SK-N-SH (cell line): ENCODE measurements at regions not wholly inside any gene's neighbourhood (a gene's known extent, or its start where the extent isn't known, plus 50 kb on each side); places are given as distances from the start of the nearest gene placed in this dataset.

Source experiments
- CTCF ChIA-PET: fragments of 300-600, 350-600 bp; formaldehyde crosslinking; extraction: SDS; loops from one replicate; lab custom pipeline; 2021; lab: Yijun Ruan, JAX
- POLR2A ChIA-PET: fragments of 350-600 bp; sonication (Branson Sonifier 250); formaldehyde crosslinking; extraction: SDS; loops from one replicate; lab custom pipeline; 2020; ENCODE audit warnings: antibody characterized with exemption, inconsistent platforms; lab: Yijun Ruan, JAX
- DNase-seq: peaks from one replicate; pipeline ENCODE4 v3.0.0; 2012
- H2AFZ ChIP-seq: fragments of 200-600 bp; sonication (generic); 2 replicates; pipeline ENCODE4 v1.8.1; 2016; ENCODE audit warnings: antibody characterized with exemption, mild to moderate bottlenecking, low read depth
- H3F3A ChIP-seq: fragments of 200-600 bp; sonication (generic); replicated peaks from 2 replicates; pipeline ENCODE3; 2016; ENCODE audit warnings: antibody characterized with exemption, mild to moderate bottlenecking; ENCODE audit not compliant: insufficient read depth
- H3K27ac ChIP-seq, 2 experiments: fragments of 200-500 bp in 1 of 2; fragments of 200-600 bp in 1 of 2; sonication (Bioruptor generic) in 1 of 2; sonication (generic), shearing (Covaris generic) in 1 of 2; 2 replicates each; pipeline versions ENCODE4 v1.5.1 to v1.6.1; 2014 to 2016; ENCODE audit warnings: low read depth in 2 of 2, inconsistent platforms in 1 of 2, low read length in 1 of 2, mild to moderate bottlenecking in 1 of 2, mixed read lengths in 1 of 2
- H3K27me3 ChIP-seq: fragments of 200-600 bp; sonication (generic), shearing (Covaris generic); 2 replicates; pipeline ENCODE4 v1.6.1; 2016; ENCODE audit warnings: mixed run types; ENCODE audit not compliant: insufficient read depth
- H3K36me3 ChIP-seq, 2 experiments: fragments of 200-500 bp in 1 of 2; fragments of 200-600 bp in 1 of 2; sonication (Bioruptor generic) in 1 of 2; sonication (generic) in 1 of 2; replicated peaks in 1 of 2; 2 replicates each; pipeline versions ENCODE3 to v1.5.1; 2014 to 2016; ENCODE audit warnings: low read length in 1 of 2, mild to moderate bottlenecking in 1 of 2; ENCODE audit not compliant: insufficient read depth in 2 of 2, control insufficient read depth in 1 of 2
- H3K4me1 ChIP-seq, 2 experiments: fragments of 200-500 bp in 1 of 2; fragments of 200-600 bp in 1 of 2; sonication (Bioruptor generic) in 1 of 2; sonication (generic), shearing (Covaris generic) in 1 of 2; 2 replicates each; pipeline versions ENCODE4 v1.5.1 to v1.6.1; 2014 to 2016; ENCODE audit warnings: low read depth in 1 of 2, low read length in 1 of 2, mixed run types in 1 of 2; ENCODE audit not compliant: insufficient read depth in 2 of 2, control insufficient read depth in 1 of 2
- H3K4me2 ChIP-seq: fragments of 200-600 bp; sonication (generic), shearing (Covaris generic); 2 replicates; pipeline ENCODE4 v1.6.1; 2017; ENCODE audit warnings: mixed run types
- H3K4me3 ChIP-seq, 2 experiments: fragments of 200-500 bp in 1 of 2; fragments of 200-600 bp in 1 of 2; sonication (Bioruptor generic) in 1 of 2; sonication (generic), shearing (Covaris generic) in 1 of 2; 2 replicates each; pipeline versions ENCODE4 v1.5.1 to v1.8.1; 2014 to 2016; ENCODE audit warnings: low read depth in 2 of 2, inconsistent platforms in 1 of 2, low read length in 1 of 2, mild to moderate bottlenecking in 1 of 2, mixed read lengths in 1 of 2, moderate library complexity in 1 of 2
- H3K79me2 ChIP-seq: fragments of 200-600 bp; sonication (generic); 2 replicates; pipeline ENCODE4 v1.8.1; 2017; ENCODE audit warnings: mild to moderate bottlenecking; ENCODE audit not compliant: insufficient read depth
- H3K9ac ChIP-seq: fragments of 200-600 bp; sonication (generic); 2 replicates; pipeline ENCODE4 v1.6.1; 2017; ENCODE audit warnings: mixed run types
- H3K9me2 ChIP-seq: fragments of 200-600 bp; sonication (generic); 2 replicates; pipeline ENCODE4 v1.6.1; 2017; ENCODE audit warnings: mixed run types
- H3K9me3 ChIP-seq: fragments of 200-600 bp; sonication (generic); 2 replicates; pipeline ENCODE4 v1.6.1; 2017; ENCODE audit warnings: mixed run types, mild to moderate bottlenecking, moderate library complexity
- H4K20me1 ChIP-seq: fragments of 200-600 bp; sonication (generic); 2 replicates; pipeline ENCODE4 v1.6.1; 2017; ENCODE audit warnings: mild to moderate bottlenecking, mixed run types; ENCODE audit not compliant: insufficient read depth
- CTCF ChIP-seq: fragments of 200-600 bp; sonication (generic); IDR thresholded peaks from 2 replicates; pipeline ENCODE4 v1.6.1; 2017; ENCODE audit warnings: antibody characterized with exemption, mild to moderate bottlenecking, moderate library complexity
- FOXJ3 ChIP-seq: sonication (generic); formaldehyde crosslinking; IDR thresholded peaks from 2 replicates; pipeline ENCODE4 v1.5.1; 2020; ENCODE audit warnings: mild to moderate bottlenecking, missing genetic modification reagents
- GATA2 ChIP-seq: sonication (generic); formaldehyde crosslinking; IDR thresholded peaks from 2 replicates; pipeline ENCODE4 v1.5.0; 2020; ENCODE audit warnings: mild to moderate bottlenecking, missing genetic modification reagents
- IRF3 ChIP-seq: fragments of 150-350 bp; IDR thresholded peaks from 2 replicates; pipeline ENCODE4 v1.6.1; 2016; ENCODE audit warnings: mild to moderate bottlenecking, low read depth, low read length
- JUND ChIP-seq: IDR thresholded peaks from 2 replicates; pipeline ENCODE4 v1.4.0; 2012
- PBX3 ChIP-seq: IDR thresholded peaks from 2 replicates; pipeline ENCODE4; 2012
- RCOR1 ChIP-seq: fragments of 150-350 bp; IDR thresholded peaks from 2 replicates; pipeline ENCODE4 v1.6.1; 2017; ENCODE audit warnings: antibody characterized with exemption, low read length
- REST ChIP-seq: IDR thresholded peaks from 2 replicates; pipeline ENCODE4 v1.6.1; 2012; ENCODE audit warnings: mild to moderate bottlenecking, low read depth, low read length, moderate library complexity
- RXRA ChIP-seq: IDR thresholded peaks from 2 replicates; pipeline ENCODE4 v1.4.0; 2012; ENCODE audit warnings: low read depth, mild to moderate bottlenecking, borderline replicate concordance
- SMC3 ChIP-seq: IDR thresholded peaks from 2 replicates; pipeline ENCODE4 v1.6.1; 2012; ENCODE audit warnings: low read depth, low read length, improper control_type of control experiment
- TAF1 ChIP-seq: IDR thresholded peaks from 2 replicates; pipeline ENCODE4 v1.6.1; 2012; ENCODE audit warnings: low read depth, mild to moderate bottlenecking, low read length, moderate library complexity, borderline replicate concordance
- TEAD4 ChIP-seq: IDR thresholded peaks from 2 replicates; pipeline ENCODE4 v1.4.0; 2012; ENCODE audit warnings: mild to moderate bottlenecking, borderline replicate concordance; ENCODE audit not compliant: insufficient read depth
- USF2 ChIP-seq: fragments of 150-350 bp; IDR thresholded peaks from 2 replicates; pipeline ENCODE4 v1.6.1; 2017; ENCODE audit warnings: antibody characterized with exemption, low read length, low read depth, borderline replicate concordance
- ZBTB33 ChIP-seq: IDR thresholded peaks from 2 replicates; pipeline ENCODE4 v1.4.0; 2012; ENCODE audit warnings: low read depth, borderline replicate concordance
- WGBS: methylation state at CpG from one replicate; pipeline ENCODE4 v1.1.6; 2017; ENCODE audit warnings: low lambda C conversion rate; 5-methylcytosine and 5-hydroxymethylcytosine counted together

GRCh38 chr3:135449046-135449445 lies 516.5 kb upstream of the PPP2R3A start:
- Histone ChIP-seq H3K36me3 (no peaks in the 10 kb centered on the region), H3K4me1 (no peaks in the 10 kb centered on the region), H3K4me2 (no peak overlapping the region), H3K4me3 (no peak overlapping the region), H3K9ac (no peak overlapping the region), H3K79me2 (no peaks in the 10 kb centered on the region), H4K20me1 (no peaks in the 10 kb centered on the region), H3F3A (no peaks in the 10 kb centered on the region), H2AFZ (no peak overlapping the region), H3K27ac (no peak overlapping the region), H3K9me2 (no peaks in the 10 kb centered on the region), H3K9me3 (no peaks in the 10 kb centered on the region), H3K27me3 (no peaks in the 10 kb centered on the region)
- TF ChIP-seq RXRA (no peak), IRF3 (no peak), REST (no peak), TEAD4 (no peak), FOXJ3 (CRISPR knock-in tag) (no peak), JUND (no peak), USF2 (no peak), RCOR1 (no peak), CTCF (no peak), GATA2 (CRISPR knock-in tag) (no peak), ZBTB33 (no peak), PBX3 (no peak), TAF1 (no peak), SMC3 (no peak)
- no peak for DNase-seq
- ChIA-PET CTCF (no interaction called here), POLR2A (no interaction called here)
- no CpG with 5 or more reads among the region's 1 CpG for WGBS
